Skeletal muscle satellite cell (primary cell): ENCODE measurements at regions not wholly inside any gene's neighbourhood (a gene's known extent, or its start where the extent isn't known, plus 50 kb on each side); places are given as distances from the start of the nearest gene placed in this dataset.

Experiments used
- H3K27me3 ChIP-seq: 2 replicates; pipeline ENCODE4 v1.7.0; 2013; ENCODE audit warnings: low read length; ENCODE audit not compliant: control insufficient read depth, insufficient read depth
- H3K36me3 ChIP-seq: 2 replicates; pipeline ENCODE4 v1.7.0; 2013; ENCODE audit warnings: mild to moderate bottlenecking, control low read depth, low read length; ENCODE audit not compliant: insufficient read depth
- H3K4me1 ChIP-seq: 2 replicates; pipeline ENCODE4 v1.7.0; 2013; ENCODE audit warnings: low read length; ENCODE audit not compliant: control insufficient read depth, insufficient read depth
- H3K4me2 ChIP-seq: 2 replicates; pipeline ENCODE4 v1.7.0; 2013; ENCODE audit warnings: mild to moderate bottlenecking, low read length
- H3K4me3 ChIP-seq: 2 replicates; pipeline ENCODE4 v1.7.0; 2013; ENCODE audit warnings: low read length
- H3K9ac ChIP-seq: 2 replicates; pipeline ENCODE4 v1.7.0; 2013; ENCODE audit warnings: mild to moderate bottlenecking, low read depth, low read length, moderate library complexity
- H3K9me3 ChIP-seq: replicated peaks from 2 replicates; pipeline ENCODE4 v1.7.0; 2013; ENCODE audit warnings: mild to moderate bottlenecking, control low read depth, low read length

DNA sequence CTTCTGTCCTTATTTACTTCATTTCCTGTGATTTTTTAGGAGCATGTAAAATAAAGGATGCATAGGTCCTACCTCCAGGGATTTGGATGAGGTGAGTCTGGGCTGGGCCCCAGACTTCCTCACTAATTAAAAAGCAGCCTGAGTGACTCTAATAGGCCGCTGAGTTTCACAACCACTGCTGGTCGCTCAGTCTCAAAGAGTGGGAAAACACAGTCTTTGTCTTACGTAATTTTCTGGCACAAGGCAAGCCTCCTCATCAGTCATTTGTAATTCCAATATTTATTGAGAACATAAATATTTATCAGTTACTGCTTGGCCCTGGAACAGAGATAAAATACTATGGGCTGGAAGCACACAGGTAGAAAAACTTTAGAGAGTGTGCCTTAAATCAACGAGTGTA lies 195.4 kb upstream of the RUNX1 start:
- no peaks in the 10 kb centered on the region for H3K36me3 ChIP-seq
- H3K4me3 ChIP-seq, result no peak overlapping the region
- H3K27me3 ChIP-seq, result no peaks in the 10 kb centered on the region
- no peak overlapping the region for H3K4me2 ChIP-seq
- no peaks in the 10 kb centered on the region for H3K9me3 ChIP-seq
- no peak overlapping the region for H3K9ac ChIP-seq
- peaks cover 6% of the 10 kb centered on the region for H3K4me1 ChIP-seq

DNA sequence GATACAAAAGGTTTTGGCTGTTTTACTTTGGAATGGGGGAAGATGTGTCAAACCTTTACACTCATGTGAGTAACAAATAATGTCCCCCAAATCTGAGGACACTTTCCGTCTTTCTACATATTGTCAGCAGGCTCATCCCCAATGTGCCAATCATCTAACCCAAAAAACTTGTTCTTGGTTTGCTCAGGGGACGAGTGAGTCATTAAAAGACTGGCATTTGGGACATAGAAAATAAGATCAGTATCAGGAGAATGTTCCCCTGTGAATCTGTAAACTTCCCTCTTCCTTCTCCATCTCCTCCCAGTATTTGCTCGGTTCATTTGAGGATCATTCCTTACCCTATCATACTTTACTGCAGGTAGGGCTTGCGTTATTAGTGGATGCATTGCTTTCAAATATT lies 194.1 kb upstream of the RUNX1 start:
- Histone ChIP-seq H3K4me1 (peaks cover 13% of the 10 kb centered on the region), H3K27me3 (no peaks in the 10 kb centered on the region), H3K9ac (no peak overlapping the region), H3K4me2 (no peak overlapping the region), H3K4me3 (no peak overlapping the region), H3K36me3 (no peaks in the 10 kb centered on the region), H3K9me3 (no peaks in the 10 kb centered on the region)

DNA sequence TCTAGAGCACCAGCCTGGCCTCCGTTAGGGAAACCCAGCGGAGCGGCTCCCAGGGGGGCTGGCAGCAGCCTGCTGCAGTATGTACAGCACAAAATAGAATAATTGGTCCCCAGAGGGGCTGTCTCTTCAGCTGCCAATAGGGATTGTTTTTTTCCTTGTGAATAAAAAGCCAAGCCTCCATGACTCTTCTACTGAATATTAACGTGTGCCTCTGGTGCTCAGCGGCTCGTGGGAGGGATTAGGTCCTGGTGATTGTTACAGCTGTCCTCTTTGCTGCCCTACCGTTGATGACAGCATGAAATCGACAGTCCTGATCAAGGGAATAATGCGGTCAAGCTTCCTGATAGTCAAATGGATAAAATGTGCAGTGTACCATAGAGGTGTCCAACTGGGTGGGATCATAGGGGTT lies 190.7 kb upstream of the RUNX1 start:
- Histone ChIP-seq H3K4me3 (peak overlapping the region; percentile 3), H3K4me1 (peaks cover 16% of the 10 kb centered on the region), H3K36me3 (no peaks in the 10 kb centered on the region), H3K27me3 (no peaks in the 10 kb centered on the region), H3K9ac (peak overlapping the region; percentile 39), H3K4me2 (peak overlapping the region; percentile 42), H3K9me3 (no peaks in the 10 kb centered on the region)

DNA sequence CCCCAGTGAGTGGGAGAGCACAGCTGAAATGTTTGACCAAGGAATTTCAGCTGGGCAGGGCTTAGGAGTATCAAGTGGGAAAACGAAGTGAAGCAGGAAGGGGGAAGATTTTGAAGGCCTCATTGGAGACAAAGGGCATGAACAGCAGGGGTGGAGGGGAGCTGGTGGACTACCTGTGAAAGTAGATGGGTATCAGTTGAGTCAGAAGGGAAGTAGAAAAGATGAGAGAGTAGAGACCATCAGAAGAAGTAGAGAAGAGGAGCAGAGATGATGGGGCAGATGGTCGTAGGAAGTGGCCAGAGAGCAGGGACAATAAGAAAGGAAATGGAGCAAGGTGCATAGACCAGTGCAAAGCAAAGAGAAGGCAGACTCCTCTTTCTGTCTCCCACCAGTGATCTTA lies 189.0 kb upstream of the RUNX1 start:
- Histone ChIP-seq H3K9me3 (no peaks in the 10 kb centered on the region), H3K27me3 (no peaks in the 10 kb centered on the region), H3K4me3 (no peak overlapping the region), H3K36me3 (no peaks in the 10 kb centered on the region), H3K9ac (no peak overlapping the region), H3K4me1 (peaks cover 20% of the 10 kb centered on the region), H3K4me2 (no peak overlapping the region)

DNA sequence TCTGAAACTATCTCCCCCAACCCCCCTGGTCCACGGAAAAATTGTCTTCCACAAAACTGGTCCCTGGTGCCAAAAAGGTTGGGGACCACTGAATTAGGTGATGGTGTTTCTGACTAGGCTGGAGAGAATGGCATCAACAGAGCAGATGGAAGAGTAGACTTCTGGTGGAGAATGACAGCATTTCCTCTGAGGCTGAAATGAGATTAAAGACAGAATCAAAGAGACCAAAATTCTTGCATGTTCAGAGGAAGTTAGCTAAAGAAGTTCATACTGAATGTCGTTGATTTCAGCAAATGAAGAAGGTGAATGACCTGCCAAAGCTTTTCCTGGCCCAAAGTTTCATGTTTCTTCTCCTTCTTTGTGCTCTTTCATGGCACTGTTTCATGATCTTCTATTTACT lies 188.2 kb upstream of the RUNX1 start:
- H3K9me3 ChIP-seq, result no peaks in the 10 kb centered on the region
- no peaks in the 10 kb centered on the region for H3K27me3 ChIP-seq
- no peak overlapping the region for H3K4me2 ChIP-seq
- H3K4me1 ChIP-seq, result peaks cover 28% of the 10 kb centered on the region
- H3K36me3 ChIP-seq, result no peaks in the 10 kb centered on the region
- no peak overlapping the region for H3K4me3 ChIP-seq
- H3K9ac ChIP-seq, result no peak overlapping the region

DNA sequence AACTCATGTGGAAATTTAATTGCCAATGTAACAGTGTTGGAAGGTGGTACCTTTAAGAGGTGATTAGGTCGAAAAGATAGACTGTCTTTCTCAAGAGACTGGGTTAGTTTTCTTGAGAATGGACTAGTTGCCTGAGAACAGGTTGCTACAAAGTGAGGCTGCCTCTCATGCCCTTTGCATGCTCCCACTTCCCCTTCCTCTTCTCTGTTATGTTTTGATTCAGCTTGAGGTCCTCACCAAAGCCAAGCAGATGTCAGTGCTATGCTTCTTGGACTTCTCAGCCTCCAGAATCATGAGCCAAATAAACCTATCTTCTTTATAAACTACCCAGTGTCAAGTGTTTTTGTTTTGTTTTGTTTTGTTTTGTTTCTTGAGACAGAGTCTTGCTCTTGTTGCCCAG lies 187.0 kb upstream of the RUNX1 start:
- no peak overlapping the region for H3K4me3 ChIP-seq
- no peaks in the 10 kb centered on the region for H3K27me3 ChIP-seq
- H3K4me1 ChIP-seq, result peaks cover 35% of the 10 kb centered on the region
- H3K9ac ChIP-seq, result no peak overlapping the region
- H3K9me3 ChIP-seq, result no peaks in the 10 kb centered on the region
- no peak overlapping the region for H3K4me2 ChIP-seq
- no peaks in the 10 kb centered on the region for H3K36me3 ChIP-seq

DNA sequence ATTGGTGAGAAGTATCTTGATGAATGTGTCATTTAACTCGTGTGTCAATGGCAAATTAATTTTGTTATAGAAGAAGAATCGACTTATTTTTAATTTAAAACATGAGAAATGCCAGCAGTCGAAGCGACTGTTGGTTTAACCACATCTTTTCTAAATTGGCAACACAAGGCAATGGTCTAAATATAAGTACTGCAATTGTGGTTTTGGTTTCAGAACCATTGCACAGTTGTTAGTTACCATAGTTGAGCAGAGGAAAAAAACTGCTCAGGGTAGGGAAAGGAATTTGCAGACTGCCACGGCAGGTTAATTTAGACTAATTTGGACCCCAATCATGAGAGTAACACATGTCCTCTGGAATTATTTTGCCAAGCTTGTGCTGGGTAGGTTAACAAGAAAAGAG lies 185.6 kb upstream of the RUNX1 start:
- H3K4me2 ChIP-seq, result no peak overlapping the region
- no peak overlapping the region for H3K4me3 ChIP-seq
- H3K27me3 ChIP-seq, result no peaks in the 10 kb centered on the region
- H3K9me3 ChIP-seq, result no peaks in the 10 kb centered on the region
- peaks cover 31% of the 10 kb centered on the region for H3K4me1 ChIP-seq
- H3K9ac ChIP-seq, result no peak overlapping the region
- no peaks in the 10 kb centered on the region for H3K36me3 ChIP-seq

DNA sequence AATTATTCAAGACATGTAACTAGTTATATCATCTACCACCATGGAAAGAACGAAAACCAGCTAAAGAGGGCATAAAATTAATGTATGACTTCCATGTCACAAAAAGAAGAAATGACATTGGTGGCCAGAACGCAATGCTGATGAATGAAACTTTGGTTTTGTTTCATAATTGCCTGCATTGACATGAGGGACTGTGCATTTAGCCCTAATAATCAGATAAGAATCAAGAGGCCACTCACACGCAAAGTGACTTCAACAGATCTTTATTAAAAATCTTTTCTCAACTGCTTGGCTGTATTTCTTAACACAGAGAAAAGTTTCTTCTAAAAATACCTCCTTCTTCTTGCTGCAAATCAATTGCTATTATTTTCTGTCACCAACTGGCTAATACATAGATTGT lies 184.7 kb upstream of the RUNX1 start:
- H3K9ac ChIP-seq, result no peak overlapping the region
- H3K27me3 ChIP-seq, result no peaks in the 10 kb centered on the region
- peaks cover 22% of the 10 kb centered on the region for H3K4me1 ChIP-seq
- no peak overlapping the region for H3K4me3 ChIP-seq
- H3K4me2 ChIP-seq, result no peak overlapping the region
- H3K36me3 ChIP-seq, result no peaks in the 10 kb centered on the region
- H3K9me3 ChIP-seq, result no peaks in the 10 kb centered on the region

DNA sequence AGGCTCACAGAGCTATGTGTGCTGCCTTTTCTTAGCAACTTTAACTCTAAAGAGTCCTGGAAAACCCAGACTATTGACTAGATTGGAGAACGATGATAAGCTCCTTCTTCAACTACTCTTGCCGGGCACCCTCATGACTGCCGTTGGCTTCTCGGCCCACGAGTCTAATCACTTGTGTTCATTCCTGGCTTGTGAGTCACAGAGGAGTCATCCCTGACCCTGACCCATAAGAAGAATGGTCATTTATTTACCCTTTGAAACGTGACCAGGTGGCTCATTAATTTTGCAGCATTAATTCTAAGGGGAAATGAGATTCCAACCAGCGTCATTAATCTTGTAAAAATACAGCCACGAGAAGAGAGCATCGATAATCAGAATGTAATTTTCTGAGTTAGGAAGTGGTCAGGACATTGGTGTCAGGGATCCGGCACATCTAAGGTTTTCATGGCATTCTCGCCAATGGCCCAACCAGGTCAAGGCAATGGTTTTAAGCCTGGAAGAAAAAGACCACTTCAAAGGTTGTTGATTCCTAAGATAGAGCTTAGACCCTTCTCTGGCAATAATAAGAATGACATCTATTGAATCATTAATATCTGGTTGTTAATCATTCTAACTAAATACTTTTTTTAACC lies 183.6 kb upstream of the RUNX1 start:
- H3K9ac ChIP-seq, result no peak overlapping the region

DNA sequence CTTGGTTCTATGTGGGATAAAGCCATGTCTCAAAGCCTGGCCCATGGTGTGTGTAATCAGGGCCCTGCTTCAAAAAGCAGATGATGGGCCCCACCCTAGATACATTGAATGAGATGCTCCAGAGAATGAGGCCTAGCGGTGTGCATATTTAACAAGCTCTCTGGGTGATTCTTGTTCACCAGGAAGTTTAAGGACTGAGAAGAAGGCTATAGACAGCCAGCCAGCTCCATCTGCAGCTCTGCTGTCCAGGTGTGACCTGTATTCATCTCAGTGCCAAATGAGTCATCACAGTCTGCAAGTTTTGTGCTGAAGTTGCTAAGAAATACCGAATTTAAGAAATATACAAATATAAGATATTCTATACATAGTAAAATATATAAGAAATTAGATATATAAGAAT lies 182.0 kb upstream of the RUNX1 start:
- Histone ChIP-seq H3K9ac (no peak overlapping the region), H3K36me3 (no peaks in the 10 kb centered on the region), H3K4me3 (no peak overlapping the region), H3K4me1 (peaks cover 31% of the 10 kb centered on the region), H3K27me3 (no peaks in the 10 kb centered on the region), H3K9me3 (no peaks in the 10 kb centered on the region), H3K4me2 (no peak overlapping the region)

More for the DNA sequence above, 183.6 kb upstream of the RUNX1 start:
- Histone ChIP-seq H3K4me3 (no peak overlapping the region), H3K27me3 (no peaks in the 10 kb centered on the region), H3K4me1 (peaks cover 22% of the 10 kb centered on the region), H3K36me3 (no peaks in the 10 kb centered on the region), H3K4me2 (peak overlapping the region; percentile 52), H3K9me3 (no peaks in the 10 kb centered on the region)

DNA sequence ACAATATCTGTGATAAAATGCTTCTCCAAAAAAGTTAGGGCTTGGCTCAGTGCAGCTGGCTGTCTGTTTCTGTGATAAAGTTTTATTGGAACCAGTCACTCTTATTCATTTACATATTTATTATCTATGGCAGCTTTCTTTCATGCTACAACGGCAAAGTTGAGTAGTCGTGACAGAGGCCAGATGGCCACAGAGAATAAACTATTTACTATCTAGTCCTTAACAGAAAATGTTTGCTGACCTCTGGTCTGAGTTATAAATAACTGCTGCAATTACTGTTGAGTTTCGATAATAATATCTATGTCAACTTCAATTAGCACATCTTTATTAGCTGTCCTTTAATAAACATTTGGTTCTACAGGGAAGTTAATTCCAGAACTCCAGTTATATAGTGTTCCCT lies 180.2 kb upstream of the RUNX1 start:
- H3K36me3 ChIP-seq, result no peaks in the 10 kb centered on the region

DNA sequence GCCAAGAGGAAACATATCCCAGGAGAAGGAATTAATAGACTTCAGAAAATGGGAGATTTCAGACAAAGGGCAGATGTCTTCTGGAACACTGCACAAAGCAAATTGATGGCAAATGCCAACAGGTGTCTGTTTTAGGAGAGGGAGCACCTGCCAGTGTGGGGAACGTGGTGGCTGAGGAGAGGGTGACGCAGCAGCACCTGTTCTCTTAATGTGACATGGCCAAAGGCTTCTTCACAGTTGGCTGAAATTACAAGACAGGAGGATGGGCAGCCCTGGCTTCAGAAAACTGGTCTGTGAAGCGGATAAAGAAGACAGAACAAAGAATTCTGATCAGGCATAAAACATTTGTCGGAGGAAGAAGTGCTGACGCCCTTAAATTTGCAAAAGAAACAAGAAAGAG lies 178.7 kb upstream of the RUNX1 start:
- no peak overlapping the region for H3K9ac ChIP-seq
- no peak overlapping the region for H3K4me2 ChIP-seq
- H3K36me3 ChIP-seq, result no peaks in the 10 kb centered on the region
- H3K4me3 ChIP-seq, result no peak overlapping the region
- H3K9me3 ChIP-seq, result no peaks in the 10 kb centered on the region
- no peaks in the 10 kb centered on the region for H3K27me3 ChIP-seq
- H3K4me1 ChIP-seq, result peaks cover 28% of the 10 kb centered on the region

More for the DNA sequence above, 180.2 kb upstream of the RUNX1 start:
- H3K9me3 ChIP-seq, result no peaks in the 10 kb centered on the region
- no peak overlapping the region for H3K9ac ChIP-seq
- H3K4me3 ChIP-seq, result no peak overlapping the region
- H3K4me2 ChIP-seq, result no peak overlapping the region
- H3K4me1 ChIP-seq, result peaks cover 31% of the 10 kb centered on the region
- H3K27me3 ChIP-seq, result no peaks in the 10 kb centered on the region
